Lower lobe of right lung (tissue), 2 donors: ENCODE measurements at regions not wholly inside any gene's neighbourhood (a gene's known extent, or its start where the extent isn't known, plus 50 kb on each side); places are given as distances from the start of the nearest gene placed in this dataset.

Experiments used
- ATAC-seq, 2 donors: fragments of 200-7000 bp; cut with Tn5 transposase; one replicate each; pipeline ENCODE4 v1.9.1; 2020 to 2022; ENCODE audit warnings: mild to moderate bottlenecking in 2 of 2, moderate library complexity in 2 of 2
- DNase-seq: peaks from one replicate; pipeline ENCODE4 v3.0.0-alpha.2; 2020
- H3K27ac ChIP-seq: fragments of 200-600 bp; one replicate; pipeline ENCODE4 v1.8.0; 2022
- H3K27me3 ChIP-seq: fragments of 200-600 bp; one replicate; pipeline ENCODE4 v1.8.0; 2022; ENCODE audit warnings: low read depth
- H3K36me3 ChIP-seq: fragments of 200-600 bp; one replicate; pipeline ENCODE4 v1.8.0; 2022; ENCODE audit warnings: mild to moderate bottlenecking
- H3K4me1 ChIP-seq: fragments of 200-600 bp; one replicate; pipeline ENCODE4 v1.8.0; 2022
- H3K4me3 ChIP-seq: fragments of 200-600 bp; one replicate; pipeline ENCODE4 v1.8.0; 2022; ENCODE audit warnings: mild to moderate bottlenecking
- H3K9me3 ChIP-seq: fragments of 200-600 bp; one replicate; pipeline ENCODE4 v1.8.0; 2022
- CTCF ChIP-seq: fragments of 200-600 bp; IDR thresholded peaks from one replicate; pipeline ENCODE4 v1.8.0; 2022; ENCODE audit warnings: antibody characterized with exemption, mild to moderate bottlenecking
- intact Hi-C: fragments of 100-400 bp; cut with DNase I; formaldehyde crosslinking; loops from one replicate; pipeline ENCODE4 v1.11.0; 2022
- donor health status: DM: no; HTN: yes; CAD: no; lungs with severe emphysema.

- intact Hi-C loops = no loop called here
- Histone ChIP-seq H3K4me3 (no peak overlapping the region), H3K36me3 (no peaks in the 10 kb centered on the region), H3K27me3 (no peaks in the 10 kb centered on the region), H3K9me3 (no peaks in the 10 kb centered on the region), H3K4me1 (no peaks in the 10 kb centered on the region), H3K27ac (no peak overlapping the region)
- no peak for DNase-seq
- TF ChIP-seq CTCF = no peak
- no peak for ATAC-seq
Measured at GRCh38 chr10:3000048-3000447, 67.3 kb upstream of the PFKP start.

- Histone ChIP-seq H3K4me3 (no peak overlapping the region), H3K9me3 (no peaks in the 10 kb centered on the region), H3K4me1 (no peaks in the 10 kb centered on the region), H3K36me3 (no peaks in the 10 kb centered on the region), H3K27me3 (no peaks in the 10 kb centered on the region), H3K27ac (no peak overlapping the region)
- TF ChIP-seq CTCF = no peak
- ATAC-seq = no peak
- intact Hi-C loops = no loop called here
- DNase-seq = no peak
Measured at GRCh38 chr10:2994221-2994961, 73.0 kb upstream of the PFKP start.

- DNase-seq (no peak), ATAC-seq (no peak)
- no peak for TF ChIP-seq CTCF
- H3K36me3 ChIP-seq = no peaks in the 10 kb centered on the region
- no peaks in the 10 kb centered on the region for H3K4me1 ChIP-seq
- intact Hi-C loops = no loop called here
- H3K9me3 ChIP-seq = no peaks in the 10 kb centered on the region
- no peak overlapping the region for H3K27ac ChIP-seq
- no peak overlapping the region for H3K4me3 ChIP-seq
- H3K27me3 ChIP-seq = no peaks in the 10 kb centered on the region
Measured at GRCh38 chr10:2993636-2994035, 73.7 kb upstream of the PFKP start.

GRCh38 chr10:2992401-2993198, 74.7 kb upstream of the PFKP start:
- no peak for ATAC-seq

GRCh38 chr10:2990764-2991163, 76.6 kb upstream of the PFKP start:
- DNase-seq (no peak), ATAC-seq (no peak)
- no peak overlapping the region for H3K4me3 ChIP-seq
- no peaks in the 10 kb centered on the region for H3K9me3 ChIP-seq
- H3K27ac ChIP-seq = no peak overlapping the region
- intact Hi-C loops = no loop called here
- peaks cover 10% of the 10 kb centered on the region for H3K4me1 ChIP-seq
- no peaks in the 10 kb centered on the region for H3K27me3 ChIP-seq
- no peak for TF ChIP-seq CTCF
- no peaks in the 10 kb centered on the region for H3K36me3 ChIP-seq

More at GRCh38 chr10:2992401-2993198, 74.7 kb upstream of the PFKP start:
- Histone ChIP-seq H3K4me1 (no peaks in the 10 kb centered on the region), H3K36me3 (no peaks in the 10 kb centered on the region), H3K27ac (no peak overlapping the region), H3K27me3 (no peaks in the 10 kb centered on the region), H3K9me3 (no peaks in the 10 kb centered on the region), H3K4me3 (no peak overlapping the region)
- TF ChIP-seq CTCF = no peak
- intact Hi-C loops = no loop called here
- DNase-seq = no peak
